Right atrium auricular region (tissue), 2 donors: ENCODE measurements at regions not wholly inside any gene's neighbourhood (a gene's known extent, or its start where the extent isn't known, plus 50 kb on each side); places are given as distances from the start of the nearest gene placed in this dataset.
"Not testable (repeated sequence)": the region's sequence is repeated elsewhere in the genome, so short reads cannot be mapped to it uniquely, and the experiment has no call there.

Experiments
- DNase-seq: peaks from one replicate; pipeline ENCODE4 v3.0.0-alpha.2; 2019; ENCODE audit warnings: low spot score
- H3K27ac ChIP-seq, 2 donors: fragments of 200-600 bp; sonication (generic); 1 replicate in 1 of 2; 2 replicates in 1 of 2; pipeline ENCODE4 v1.5.1; 2016 to 2019
- H3K27me3 ChIP-seq, 2 donors: fragments of 200-600 bp; sonication (generic); one replicate each; pipeline versions ENCODE4 v1.5.1 to v1.6.0; 2017 to 2019
- H3K36me3 ChIP-seq: fragments of 200-600 bp; sonication (generic); one replicate; pipeline ENCODE4 v1.5.1; 2016
- H3K4me1 ChIP-seq, 2 donors: fragments of 200-600 bp; sonication (generic); one replicate each; pipeline versions ENCODE4 v1.5.1 to v1.6.0; 2017 to 2019
- H3K4me3 ChIP-seq, 2 donors: fragments of 200-600 bp; sonication (generic); 1 replicate in 1 of 2; 2 replicates in 1 of 2; pipeline ENCODE4 v1.5.1; 2017 to 2019; ENCODE audit warnings: mild to moderate bottlenecking in 1 of 2, moderate library complexity in 1 of 2
- H3K9me3 ChIP-seq, 2 donors: fragments of 200-600 bp; sonication (generic); one replicate each; pipeline ENCODE4 v1.5.1; 2019
- CTCF ChIP-seq, 2 donors: fragments of 200-600 bp; sonication (generic); IDR thresholded peaks; one replicate each; pipeline ENCODE4 v1.5.1; 2019; ENCODE audit warnings: antibody characterized with exemption in 2 of 2

DNA sequence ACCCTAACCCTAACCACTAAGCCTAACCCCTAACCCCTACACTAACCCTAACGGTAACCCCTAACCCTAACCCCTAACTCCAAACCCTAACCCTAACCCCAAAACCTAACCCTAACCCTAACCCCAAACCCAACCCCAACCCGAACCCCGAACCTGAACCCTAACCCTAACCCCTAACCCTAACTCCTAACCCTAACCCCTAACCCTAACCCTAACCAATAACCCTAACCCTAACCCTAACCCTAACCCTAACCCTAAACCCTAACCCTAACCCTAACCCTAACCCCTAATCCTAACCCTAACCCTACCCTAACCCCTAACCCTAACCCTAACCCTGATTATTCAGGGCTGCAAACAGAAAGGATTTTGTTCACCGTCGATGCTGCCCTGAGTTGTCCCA is 144.6 kb upstream of the DUSP22 start:
- not testable (repeated sequence) for H3K36me3 ChIP-seq, H3K27ac ChIP-seq, H3K9me3 ChIP-seq, H3K4me3 ChIP-seq, DNase-seq, H3K4me1 ChIP-seq, H3K27me3 ChIP-seq

DNA sequence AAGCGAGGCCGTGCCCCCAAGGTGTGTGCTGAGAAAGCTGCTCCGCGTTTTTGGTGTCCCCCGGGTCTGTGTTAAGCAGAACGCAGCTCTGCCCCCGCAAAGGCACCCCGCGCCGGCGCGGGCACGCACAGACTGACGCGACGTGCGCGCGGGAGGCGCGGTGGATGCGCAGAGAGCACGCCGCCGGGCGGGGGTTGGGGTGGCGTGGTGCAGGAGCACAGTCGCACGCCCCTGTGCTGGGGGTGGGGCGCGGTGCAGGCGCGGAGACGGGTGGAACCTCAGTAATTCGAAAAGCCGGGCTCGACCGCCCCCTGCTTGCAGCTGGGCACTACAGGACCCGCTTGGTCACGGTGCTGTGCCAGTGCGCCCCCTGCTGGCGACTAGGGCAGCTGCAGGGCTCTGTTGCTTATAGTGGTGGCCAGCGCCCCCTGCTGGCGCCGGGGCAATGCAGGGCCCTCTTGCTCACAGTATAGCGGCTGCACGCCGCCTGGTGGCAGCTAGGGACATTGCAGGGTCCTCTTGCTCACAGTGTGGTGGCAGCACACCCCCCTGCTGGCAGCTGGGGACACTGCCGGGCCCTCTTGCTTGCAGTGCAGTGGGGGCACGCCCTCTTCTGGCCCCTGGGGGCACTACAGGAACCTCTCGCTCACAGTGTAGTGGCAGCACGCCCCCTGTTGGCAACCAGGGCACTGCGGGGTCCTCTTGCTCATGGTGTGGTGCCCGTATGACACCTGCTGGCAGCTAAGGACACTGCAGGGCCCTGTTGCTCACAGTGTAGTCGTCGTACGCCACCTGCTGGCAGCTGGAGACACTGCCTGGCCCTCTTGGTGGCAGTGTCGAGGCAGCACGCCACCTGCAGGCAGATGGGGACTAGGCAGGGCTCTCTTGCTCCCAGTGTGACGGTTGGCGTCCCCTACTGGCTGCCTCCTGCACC is 144.0 kb upstream of the DUSP22 start:
- peak in 1 of 2 donors; percentile 47 for TF ChIP-seq CTCF (IDR thresholded peaks at IDR 0.05)
- H3K4me3 ChIP-seq, H3K27ac ChIP-seq, H3K36me3 ChIP-seq, DNase-seq, H3K9me3 ChIP-seq, H3K4me1 ChIP-seq, H3K27me3 ChIP-seq: not testable (repeated sequence)

DNA sequence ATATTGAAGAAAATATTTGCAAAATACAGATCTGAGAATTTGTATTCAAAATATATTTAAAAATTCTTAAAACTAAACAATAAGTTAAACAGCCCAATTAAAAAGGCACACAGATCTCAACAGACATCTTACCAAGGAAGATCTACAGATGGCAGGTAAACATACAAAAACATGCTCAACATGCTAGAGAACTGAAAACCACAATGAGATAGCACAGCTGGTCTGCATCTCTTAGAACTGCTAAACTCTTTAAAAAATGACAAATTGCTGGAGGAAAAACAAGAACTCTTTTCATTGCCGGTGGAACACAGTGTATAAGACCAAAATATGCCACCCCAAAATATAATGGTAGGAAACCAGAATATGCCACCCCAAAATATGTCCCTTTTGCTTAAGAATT is 142.1 kb upstream of the DUSP22 start:
- not testable (repeated sequence) for H3K9me3 ChIP-seq, DNase-seq, H3K36me3 ChIP-seq, H3K4me1 ChIP-seq, H3K4me3 ChIP-seq, H3K27ac ChIP-seq, H3K27me3 ChIP-seq

DNA sequence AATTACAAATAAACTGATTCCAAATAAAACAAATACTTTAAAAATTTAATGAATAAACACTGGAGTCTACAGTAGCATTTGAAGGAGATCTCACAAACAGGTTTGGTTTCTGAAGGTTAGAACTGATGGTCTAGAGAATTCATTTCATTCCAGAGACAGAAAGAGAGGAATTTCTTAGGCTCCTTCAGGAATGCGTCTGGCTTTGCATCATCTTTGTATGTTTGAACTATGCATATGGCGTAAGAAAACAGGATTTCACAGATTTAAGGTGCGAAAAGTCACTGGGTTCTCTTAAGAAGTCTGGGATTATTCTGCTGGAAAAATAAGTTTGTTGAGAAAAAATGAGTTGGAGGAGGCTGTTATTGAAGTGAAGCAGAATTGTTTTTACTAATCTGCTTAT is 139.9 kb upstream of the DUSP22 start:
- DNase-seq, H3K27me3 ChIP-seq, H3K36me3 ChIP-seq, H3K27ac ChIP-seq, H3K4me3 ChIP-seq, H3K9me3 ChIP-seq, H3K4me1 ChIP-seq: not testable (repeated sequence)

DNA sequence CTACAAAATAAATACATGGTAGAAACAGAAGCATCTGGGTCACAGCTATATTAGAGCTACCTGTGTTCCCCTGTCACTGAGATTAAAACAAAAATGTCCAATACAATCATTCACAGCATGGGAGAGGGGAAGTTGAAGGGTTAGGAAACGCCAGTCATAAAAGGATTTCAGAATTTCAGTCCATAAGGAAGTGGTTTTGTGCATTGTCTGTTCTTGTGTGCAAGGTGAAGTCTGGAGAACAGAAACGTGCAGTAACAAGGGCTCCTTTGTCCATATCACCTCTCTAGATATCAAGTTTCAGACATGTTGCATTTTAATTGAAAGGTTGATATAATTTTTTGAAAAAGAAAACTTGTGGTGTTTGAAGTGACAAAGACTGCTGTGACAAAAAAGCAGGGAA is 139.3 kb upstream of the DUSP22 start:
- DNase-seq, H3K27me3 ChIP-seq, H3K4me3 ChIP-seq, H3K36me3 ChIP-seq, H3K4me1 ChIP-seq, H3K27ac ChIP-seq, H3K9me3 ChIP-seq: not testable (repeated sequence)

- H3K4me1 ChIP-seq, H3K27ac ChIP-seq, H3K9me3 ChIP-seq, DNase-seq, H3K27me3 ChIP-seq, H3K36me3 ChIP-seq, H3K4me3 ChIP-seq: not testable (repeated sequence)
Observed at GRCh38 chr6:153867-154266, 138.4 kb upstream of the DUSP22 start.

- not testable (repeated sequence) for H3K36me3 ChIP-seq, H3K4me3 ChIP-seq, H3K4me1 ChIP-seq, H3K9me3 ChIP-seq, DNase-seq, H3K27me3 ChIP-seq, H3K27ac ChIP-seq
Observed at GRCh38 chr6:154321-155092, 137.8 kb upstream of the DUSP22 start.

DNA sequence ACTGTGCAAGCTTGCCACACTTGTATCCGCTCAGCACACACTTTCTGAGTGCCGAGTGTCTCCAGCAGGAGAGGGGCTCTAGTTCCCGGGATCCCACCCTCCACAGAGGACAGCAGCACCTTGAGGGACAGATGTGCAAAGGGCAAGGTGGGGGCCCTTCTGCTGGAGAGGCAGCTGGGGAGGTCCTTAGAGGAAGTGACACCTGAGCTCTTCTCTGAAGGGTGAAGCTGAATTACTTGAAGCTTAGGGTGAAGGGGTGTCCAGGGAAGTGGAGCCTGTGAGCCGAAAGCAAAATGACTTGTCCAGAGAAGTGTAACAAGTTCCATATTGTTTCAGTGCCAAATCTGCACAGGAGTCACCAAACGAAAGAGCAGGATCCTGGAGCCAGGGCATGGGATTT is 136.3 kb upstream of the DUSP22 start:
- Histone ChIP-seq H3K9me3 (no peaks in the 10 kb centered on the region), H3K27me3 (no peaks in the 10 kb centered on the region), H3K36me3 (no peaks in the 10 kb centered on the region), H3K27ac (no peak overlapping the region), H3K4me3 (no peak overlapping the region), H3K4me1 (no peaks in the 10 kb centered on the region)
- no peak for DNase-seq
- no peak for TF ChIP-seq CTCF (IDR thresholded peaks at IDR 0.05)

DNA sequence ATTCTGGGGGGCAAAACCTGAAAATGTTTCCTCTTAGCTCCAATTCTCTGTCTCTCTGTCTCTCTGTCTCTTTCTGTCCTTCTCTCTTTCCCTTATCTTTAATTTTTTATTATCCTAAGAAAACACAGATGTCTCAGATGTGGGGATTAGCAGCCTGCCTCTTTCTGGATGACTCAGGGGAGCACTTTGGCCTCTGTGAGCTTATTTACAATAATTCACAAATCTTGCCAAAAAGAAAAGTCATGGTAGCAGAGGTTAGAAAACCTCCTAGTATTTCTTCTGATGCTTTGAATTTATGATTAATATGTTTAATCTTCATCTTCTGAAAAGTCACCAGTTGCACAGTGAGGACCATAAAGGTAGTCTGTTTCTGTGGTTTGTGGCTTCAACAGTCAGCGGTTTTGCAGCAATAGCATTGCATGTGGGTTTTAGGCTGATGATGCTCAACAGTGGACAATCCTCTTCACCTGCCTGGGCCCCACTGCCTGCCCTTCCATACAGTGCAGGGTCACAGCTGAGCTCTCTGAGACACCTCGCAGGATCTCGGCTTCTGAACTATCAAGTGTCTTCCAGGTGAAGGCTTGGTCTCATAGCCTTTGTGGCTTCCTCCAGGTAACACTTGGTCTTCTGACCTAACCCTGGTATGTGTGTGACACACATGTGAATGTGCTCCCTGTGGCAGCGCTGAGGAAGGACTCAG is 135.7 kb upstream of the DUSP22 start:
- not testable (repeated sequence) for H3K36me3 ChIP-seq, H3K27me3 ChIP-seq

More for the DNA sequence above, 135.7 kb upstream of the DUSP22 start:
- not testable (repeated sequence) for DNase-seq, H3K4me3 ChIP-seq, H3K27ac ChIP-seq, H3K4me1 ChIP-seq, H3K9me3 ChIP-seq
